A673 (cell line): ENCODE measurements at regions not wholly inside any gene's neighbourhood (a gene's known extent, or its start where the extent isn't known, plus 50 kb on each side); places are given as distances from the start of the nearest gene placed in this dataset.
"Not testable (repeated sequence)": the region's sequence is repeated elsewhere in the genome, so short reads cannot be mapped to it uniquely, and the experiment has no call there.

Experiments
- CTCF ChIP-seq: fragments of 300-800, 200-600 bp; sonication (generic); conservative IDR thresholded peaks from 2 replicates; pipeline ENCODE4 v1.5.1; 2017; ENCODE audit warnings: low read depth, mild to moderate bottlenecking, antibody characterized with exemption, low read length, moderate library complexity, mixed read lengths
- EZH2 ChIP-seq: fragments of 200-600 bp; sonication (generic); IDR thresholded peaks from 2 replicates; pipeline ENCODE4 v1.6.1; 2017; ENCODE audit warnings: borderline replicate concordance, low read depth, mild to moderate bottlenecking, mixed read lengths, antibody characterized with exemption, low read length; ENCODE audit not compliant: poor library complexity, severe bottlenecking

GRCh38 chr15:22222596-22222995 is 142.3 kb downstream of the OR4M2 start:
- not testable (repeated sequence) for TF ChIP-seq EZH2, CTCF
